ENCODE measurements at regions not wholly inside any gene's neighbourhood (a gene's known extent, or its start where the extent isn't known, plus 50 kb on each side); places are given as distances from the start of the nearest gene placed in this dataset.

DNA sequence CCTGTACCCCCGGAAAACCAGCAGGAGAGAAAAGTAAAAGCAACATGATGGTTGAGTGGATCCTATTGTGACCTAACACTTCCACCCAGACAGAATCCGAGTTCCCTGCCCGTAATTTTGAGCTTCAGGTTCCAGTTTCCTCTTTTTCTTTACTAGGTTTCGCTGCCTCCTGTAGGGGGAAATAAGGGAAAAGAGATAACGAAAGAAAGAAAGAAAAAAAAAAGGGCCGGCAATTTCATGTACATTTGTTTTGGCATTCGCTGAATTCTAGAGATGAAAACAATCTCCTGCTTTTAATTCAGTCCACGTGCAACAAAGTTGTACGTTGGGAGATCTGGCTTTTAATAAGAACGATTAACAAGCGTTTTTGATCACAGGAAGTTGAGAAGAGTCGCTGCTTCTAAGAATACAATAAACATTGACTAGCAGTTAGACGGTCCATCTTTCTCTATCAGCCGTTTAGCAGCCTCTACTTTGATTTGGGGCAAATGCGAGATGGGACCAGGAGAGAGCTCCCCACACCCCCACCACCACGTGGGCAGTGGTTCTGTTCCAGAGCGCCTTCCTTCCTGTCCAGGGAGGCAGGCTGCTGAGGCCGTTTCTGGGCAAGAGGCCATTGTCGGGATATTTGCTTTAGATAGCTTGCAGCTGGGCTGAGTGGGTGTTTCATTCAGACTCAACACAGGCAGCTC, 155.9 kb upstream of the RUNX1 start:
- TF ChIP-seq, protein P1, sequence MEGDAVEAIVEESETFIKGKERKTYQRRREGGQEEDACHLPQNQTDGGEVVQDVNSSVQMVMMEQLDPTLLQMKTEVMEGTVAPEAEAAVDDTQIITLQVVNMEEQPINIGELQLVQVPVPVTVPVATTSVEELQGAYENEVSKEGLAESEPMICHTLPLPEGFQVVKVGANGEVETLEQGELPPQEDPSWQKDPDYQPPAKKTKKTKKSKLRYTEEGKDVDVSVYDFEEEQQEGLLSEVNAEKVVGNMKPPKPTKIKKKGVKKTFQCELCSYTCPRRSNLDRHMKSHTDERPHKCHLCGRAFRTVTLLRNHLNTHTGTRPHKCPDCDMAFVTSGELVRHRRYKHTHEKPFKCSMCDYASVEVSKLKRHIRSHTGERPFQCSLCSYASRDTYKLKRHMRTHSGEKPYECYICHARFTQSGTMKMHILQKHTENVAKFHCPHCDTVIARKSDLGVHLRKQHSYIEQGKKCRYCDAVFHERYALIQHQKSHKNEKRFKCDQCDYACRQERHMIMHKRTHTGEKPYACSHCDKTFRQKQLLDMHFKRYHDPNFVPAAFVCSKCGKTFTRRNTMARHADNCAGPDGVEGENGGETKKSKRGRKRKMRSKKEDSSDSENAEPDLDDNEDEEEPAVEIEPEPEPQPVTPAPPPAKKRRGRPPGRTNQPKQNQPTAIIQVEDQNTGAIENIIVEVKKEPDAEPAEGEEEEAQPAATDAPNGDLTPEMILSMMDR (IDR thresholded peaks at IDR 0.05; ENCODE audit: unreplicated experiment), result no peak
- peak; percentile 7 for DNase-seq (ENCODE audit: low spot score)
- Mint-ChIP-seq H3K4me1 (ENCODE audit: unreplicated experiment) (peaks cover 32% of the 10 kb centered on the region), H3K4me3 (ENCODE audit: unreplicated experiment) (no peak overlapping the region), H3K9me3 (ENCODE audit: unreplicated experiment) (no peaks in the 10 kb centered on the region), H3K36me3 (ENCODE audit: low read depth, unreplicated experiment) (no peaks in the 10 kb centered on the region), H3K27me3 (ENCODE audit: unreplicated experiment) (no peaks in the 10 kb centered on the region), H3K27ac (ENCODE audit: unreplicated experiment) (peak overlapping the region; percentile 82)

GRCh38 chr21:35204125-35204524, 155.0 kb upstream of the RUNX1 start:
- Mint-ChIP-seq H3K36me3 (ENCODE audit: low read depth, unreplicated experiment) (no peaks in the 10 kb centered on the region), H3K4me1 (ENCODE audit: unreplicated experiment) (peaks cover 32% of the 10 kb centered on the region), H3K27ac (ENCODE audit: unreplicated experiment) (no peak overlapping the region), H3K9me3 (ENCODE audit: unreplicated experiment) (no peaks in the 10 kb centered on the region), H3K27me3 (ENCODE audit: unreplicated experiment) (no peaks in the 10 kb centered on the region), H3K4me3 (ENCODE audit: unreplicated experiment) (no peak overlapping the region)
- DNase-seq (ENCODE audit: low spot score), result no peak
- TF ChIP-seq, protein P1 (IDR thresholded peaks at IDR 0.05; ENCODE audit: unreplicated experiment), result no peak

DNA sequence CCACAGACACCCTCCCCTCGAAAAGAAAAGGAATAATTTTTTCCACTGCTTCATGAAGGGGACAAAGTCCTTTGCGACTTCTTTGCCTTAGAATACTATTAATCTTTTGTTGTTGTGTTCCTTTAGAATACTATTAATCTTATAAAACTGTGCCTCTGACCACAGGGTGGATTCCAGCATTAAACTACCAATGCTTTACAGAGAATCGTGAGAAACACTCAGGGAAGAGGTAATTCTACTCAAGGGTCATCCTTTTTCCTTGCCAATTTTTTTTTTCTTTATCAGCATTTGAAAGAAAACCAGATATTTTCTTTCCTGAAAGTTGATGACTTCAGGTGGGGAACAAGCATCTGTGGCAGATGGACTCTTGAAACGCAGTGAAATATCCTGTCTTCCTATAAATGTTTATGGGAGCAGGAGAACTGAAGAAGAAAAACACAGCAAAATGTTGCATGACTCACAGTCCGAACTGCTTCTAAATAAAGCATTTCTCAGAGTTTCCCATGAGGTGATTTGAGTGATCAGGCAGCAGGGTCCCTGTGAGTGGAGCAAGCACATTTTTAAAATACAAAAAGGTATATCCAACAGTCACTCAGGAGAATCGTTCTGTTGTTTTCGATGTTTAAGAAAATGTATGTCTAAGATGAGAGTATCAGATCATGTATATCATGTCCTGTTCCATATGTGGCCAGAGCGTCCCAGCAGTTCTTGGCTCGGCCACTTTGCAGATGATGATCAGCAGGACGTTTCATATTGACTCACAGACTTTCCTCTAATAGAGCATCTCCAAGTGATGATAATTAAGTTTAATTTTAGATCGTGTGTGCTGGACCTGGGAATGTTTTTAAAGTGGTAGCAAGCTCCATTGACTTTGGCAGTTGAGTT, 154.2 kb upstream of the RUNX1 start:
- Mint-ChIP-seq H3K27me3 (ENCODE audit: unreplicated experiment) (no peaks in the 10 kb centered on the region), H3K9me3 (ENCODE audit: unreplicated experiment) (no peaks in the 10 kb centered on the region), H3K4me1 (ENCODE audit: unreplicated experiment) (peaks cover 32% of the 10 kb centered on the region), H3K27ac (ENCODE audit: unreplicated experiment) (no peak overlapping the region), H3K4me3 (ENCODE audit: unreplicated experiment) (no peak overlapping the region), H3K36me3 (ENCODE audit: low read depth, unreplicated experiment) (no peaks in the 10 kb centered on the region)
- TF ChIP-seq, protein P1 (IDR thresholded peaks at IDR 0.05; ENCODE audit: unreplicated experiment), result no peak
- no peak for DNase-seq (ENCODE audit: low spot score)

DNA sequence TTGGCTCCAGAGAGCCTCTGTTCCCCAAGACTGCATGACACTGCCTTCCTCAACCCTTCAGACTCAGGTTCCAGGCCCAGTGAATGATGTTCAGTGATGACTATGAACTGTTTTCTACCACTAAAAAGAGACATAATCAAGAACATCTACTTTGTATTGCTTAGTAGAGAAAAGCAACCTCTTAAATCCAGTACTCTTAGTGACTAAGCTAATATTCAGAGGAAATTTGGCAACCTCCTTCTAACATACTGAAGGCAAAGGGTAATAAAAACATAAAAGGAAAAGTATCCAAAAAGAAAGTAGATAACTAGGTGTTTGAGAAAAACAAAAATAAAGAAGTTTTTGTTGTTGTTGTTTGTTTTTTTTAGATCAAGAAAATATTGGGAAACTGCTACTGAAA, 153.3 kb upstream of the RUNX1 start:
- peaks cover 32% of the 10 kb centered on the region for H3K4me1 Mint-ChIP-seq (ENCODE audit: unreplicated experiment)
- TF ChIP-seq, protein P1 (IDR thresholded peaks at IDR 0.05; ENCODE audit: unreplicated experiment), result no peak
- H3K27me3 Mint-ChIP-seq (ENCODE audit: unreplicated experiment), result no peaks in the 10 kb centered on the region
- H3K36me3 Mint-ChIP-seq (ENCODE audit: low read depth, unreplicated experiment), result no peaks in the 10 kb centered on the region
- H3K4me3 Mint-ChIP-seq (ENCODE audit: unreplicated experiment), result no peak overlapping the region
- no peak overlapping the region for H3K27ac Mint-ChIP-seq (ENCODE audit: unreplicated experiment)
- no peak for DNase-seq (ENCODE audit: low spot score)
- no peaks in the 10 kb centered on the region for H3K9me3 Mint-ChIP-seq (ENCODE audit: unreplicated experiment)

GRCh38 chr21:35201799-35202198, 152.7 kb upstream of the RUNX1 start:
- no peak for DNase-seq (ENCODE audit: low spot score)
- Mint-ChIP-seq H3K36me3 (ENCODE audit: low read depth, unreplicated experiment) (no peaks in the 10 kb centered on the region), H3K27me3 (ENCODE audit: unreplicated experiment) (no peaks in the 10 kb centered on the region), H3K9me3 (ENCODE audit: unreplicated experiment) (no peaks in the 10 kb centered on the region), H3K4me1 (ENCODE audit: unreplicated experiment) (peaks cover 31% of the 10 kb centered on the region), H3K27ac (ENCODE audit: unreplicated experiment) (no peak overlapping the region), H3K4me3 (ENCODE audit: unreplicated experiment) (no peak overlapping the region)
- TF ChIP-seq, protein P1 (IDR thresholded peaks at IDR 0.05; ENCODE audit: unreplicated experiment), result no peak

All from endothelial cell (in vitro differentiated cells).